K562 (cell line): ENCODE measurements at regions not wholly inside any gene's neighbourhood (a gene's known extent, or its start where the extent isn't known, plus 50 kb on each side); places are given as distances from the start of the nearest gene placed in this dataset.

Experiments
- ATAC-seq: fragments of 200-7000 bp; cut with Tn5 transposase; 3 replicates; pipeline ENCODE4 v1.9.1; 2020; ENCODE audit warnings: moderate library complexity
- BruUV-seq: library from RNA; stranded (reverse); fragments of 400-500 nt; replicated peaks from 2 replicates; lab custom pipeline; 2021; lab: Mats Ljungman, UMichigan
- CTCF ChIA-PET: fragments of 300-600 bp; formaldehyde crosslinking; extraction: SDS; loops from one replicate; lab custom pipeline; 2021; ENCODE audit warnings: low intra/inter-chr PET ratio; lab: Yijun Ruan, JAX
- POLR2A ChIA-PET: fragments of 300-600, 350-650 bp; sonication (Branson Sonifier 250); formaldehyde crosslinking; extraction: SDS; loops from one replicate; lab custom pipeline; 2021; ENCODE audit warnings: antibody characterized with exemption, inconsistent platforms; lab: Yijun Ruan, JAX
- DNase-seq, 4 experiments: peaks; one replicate each; pipeline versions ENCODE4 v3.0.0 to v3.0.0-alpha.2; 2011 to 2018; ENCODE audit warnings: low spot score in 3 of 4, mixed read lengths in 3 of 4; ENCODE audit errors: extremely low read depth in 1 of 4
- FAIRE-seq: peaks from 2 replicates; lab custom pipeline; 2011; peaks lifted over from hg19 to GRCh38; lab: Jason Lieb, UNC
- H2AFZ ChIP-seq: 2 replicates; pipeline ENCODE4 v1.6.0; 2011; ENCODE audit warnings: low read depth, low read length, control low read depth, inconsistent platforms
- H3K27ac ChIP-seq: fragments of 200-600 bp; 3 replicates; pipeline ENCODE4 v1.8.0; 2011; ENCODE audit warnings: low read depth, mild to moderate bottlenecking, control low read depth, inconsistent platforms, low read length, moderate library complexity, mixed read lengths; ENCODE audit errors: extremely low read depth
- H3K27me3 ChIP-seq, 2 experiments: fragments of 300-600 bp in 1 of 2; 2 replicates in 1 of 2; 3 replicates in 1 of 2; pipeline versions ENCODE4 v1.6.0 to v1.8.0; 2011; ENCODE audit warnings: inconsistent platforms in 2 of 2, low read length in 2 of 2, mild to moderate bottlenecking in 1 of 2, mixed read lengths in 1 of 2, moderate library complexity in 1 of 2; ENCODE audit not compliant: control insufficient read depth in 2 of 2, insufficient read depth in 2 of 2
- H3K36me3 ChIP-seq: fragments of 300-600 bp; 3 replicates; pipeline ENCODE4 v1.8.0; 2011; ENCODE audit warnings: mild to moderate bottlenecking, low read length, inconsistent platforms; ENCODE audit not compliant: control insufficient read depth, insufficient read depth
- H3K4me1 ChIP-seq, 2 experiments: fragments of 200-600 bp in 1 of 2; replicated peaks in 1 of 2; 2 replicates in 1 of 2; 3 replicates in 1 of 2; pipeline versions ENCODE4 v1.5.1 to v1.8.0; 2011; ENCODE audit warnings: inconsistent platforms in 2 of 2, low read length in 2 of 2, mild to moderate bottlenecking in 1 of 2, mixed read lengths in 1 of 2, moderate library complexity in 1 of 2; ENCODE audit not compliant: control insufficient read depth in 2 of 2, insufficient read depth in 2 of 2
- H3K4me2 ChIP-seq: 2 replicates; pipeline ENCODE4 v1.6.1; 2011; ENCODE audit warnings: low read length, control low read depth, inconsistent platforms, mixed read lengths; ENCODE audit not compliant: insufficient read depth
- H3K4me3 ChIP-seq: fragments of 200-600 bp; sonication (generic), shearing (Covaris generic); 2 replicates; pipeline ENCODE4 v1.5.1; 2016; ENCODE audit warnings: control low read depth, inconsistent platforms
- H3K79me2 ChIP-seq: fragments of 200-600 bp; 3 replicates; pipeline ENCODE4 v1.8.0; 2011; ENCODE audit warnings: low read length, inconsistent platforms; ENCODE audit not compliant: control insufficient read depth, insufficient read depth
- H3K9ac ChIP-seq, 2 experiments: 2 replicates each; pipeline versions ENCODE4 v1.6.0 to v1.6.1; 2011; ENCODE audit warnings: low read depth in 2 of 2, low read length in 2 of 2, control low read depth in 1 of 2, inconsistent platforms in 1 of 2, mild to moderate bottlenecking in 1 of 2, mixed read lengths in 1 of 2; ENCODE audit not compliant: insufficient read depth in 1 of 2
- H3K9me1 ChIP-seq: one replicate; pipeline ENCODE4 v1.6.0; 2011; ENCODE audit warnings: inconsistent platforms, mild to moderate bottlenecking, low read length, moderate library complexity; ENCODE audit not compliant: control insufficient read depth, insufficient read depth
- H3K9me3 ChIP-seq: replicated peaks from 2 replicates; pipeline ENCODE4 v1.5.1; 2011; ENCODE audit warnings: low read depth, low read length, inconsistent platforms; ENCODE audit not compliant: control insufficient read depth, insufficient read depth
- H4K20me1 ChIP-seq: replicated peaks from 2 replicates; pipeline ENCODE4 v1.6.1; 2011; ENCODE audit warnings: low read length, inconsistent platforms, mixed read lengths; ENCODE audit not compliant: control insufficient read depth, insufficient read depth
- ARNT ChIP-seq, 2 experiments: fragments of 450-650 bp; IDR thresholded peaks; 2 replicates each; pipeline ENCODE4 v1.6.1; 2016; ENCODE audit warnings: mild to moderate bottlenecking in 1 of 2
- HIVEP1 ChIP-seq: fragments of 250-450 bp; sonication (Bioruptor Pico); IDR thresholded peaks from 2 replicates; pipeline ENCODE4 v1.4.0; 2020; ENCODE audit warnings: mild to moderate bottlenecking
- MAZ ChIP-seq, 2 experiments: fragments of 450-650 bp in 1 of 2; sonication (generic) in 1 of 2; formaldehyde crosslinking; IDR thresholded peaks in 1 of 2; conservative IDR thresholded peaks in 1 of 2; 2 replicates each; pipeline versions ENCODE4 v1.4.0 to v1.5.0; 2020; ENCODE audit warnings: mild to moderate bottlenecking in 1 of 2, missing genetic modification reagents in 1 of 2
- MEF2D ChIP-seq: conservative IDR thresholded peaks from 2 replicates; pipeline ENCODE4 v1.6.1; 2016; ENCODE audit warnings: low read depth, missing genetic modification characterization, missing compliant biosample characterization
- NUFIP1 ChIP-seq: fragments of 450-650 bp; IDR thresholded peaks from 2 replicates; pipeline ENCODE4 v1.6.1; 2018; ENCODE audit not compliant: partially characterized antibody
- SLC30A9 ChIP-seq: fragments of 250-450 bp; sonication (Bioruptor Pico); IDR thresholded peaks from 2 replicates; pipeline ENCODE4 v1.8.0; 2022; ENCODE audit warnings: mild to moderate bottlenecking, moderate library complexity
- SP2 ChIP-seq: IDR thresholded peaks from 2 replicates; pipeline ENCODE4 v1.6.1; 2011; ENCODE audit warnings: mild to moderate bottlenecking, low read depth, low read length, moderate library complexity; ENCODE audit not compliant: poor library complexity, severe bottlenecking; ENCODE audit errors: extremely low read depth
- YBX1 ChIP-seq: fragments of 450-650 bp; IDR thresholded peaks from 2 replicates; pipeline ENCODE4 v1.7.1; 2016; ENCODE audit warnings: mild to moderate bottlenecking
- ZNF407 ChIP-seq: fragments of 450-650 bp; IDR thresholded peaks from 2 replicates; pipeline ENCODE4 v1.6.1; 2016; ENCODE audit warnings: low read depth
- ZNF830 ChIP-seq: fragments of 250-450 bp; sonication (Bioruptor Pico); IDR thresholded peaks from 2 replicates; pipeline ENCODE4 v1.5.0; 2021; ENCODE audit warnings: mild to moderate bottlenecking
- WGBS: fragments of 100-300 bp; shearing (Covaris generic); methylation state at CpG from one replicate; pipeline ENCODE4 v1.1.6; 2016; ENCODE audit warnings: low coverage, mixed read lengths; ENCODE audit not compliant: insufficient coverage; ENCODE audit errors: missing lambda C conversion rate; 5-methylcytosine and 5-hydroxymethylcytosine counted together
- in situ Hi-C: fragments of 300-500 bp; cut with MboI; formaldehyde crosslinking; loops from 4 replicates; pipeline ENCODE4 v1.15.0; 2018; ENCODE audit warnings: inconsistent platforms, mixed read lengths
- intact Hi-C: fragments of 100-400 bp; cut with micrococcal nuclease; formaldehyde crosslinking; loops from 2 replicates; pipeline ENCODE4 v1.14.2; 2022

GRCh38 chr14:76676539-76676938, 84.7 kb upstream of the VASH1 start:
- FAIRE-seq (no peak), DNase-seq (no peak)
- no TSS peak for BruUV-seq
- Histone ChIP-seq H3K4me3 (no peak overlapping the region), H3K36me3 (no peaks in the 10 kb centered on the region), H3K9ac (no peak overlapping the region), H3K9me3 (no peaks in the 10 kb centered on the region), H3K4me2 (no peak overlapping the region), H2AFZ (no peak overlapping the region), H3K27me3 (peaks cover 4 to 17% of the 10 kb centered on the region in 2 experiments; a peak in 3 of 5 replicates), H3K9me1 (no peaks in the 10 kb centered on the region), H3K27ac (no peak overlapping the region), H3K4me1 (no peaks in the 10 kb centered on the region)
- ChIA-PET POLR2A (no interaction called here), CTCF (no interaction called here)
- in situ Hi-C loops, result no loop called here
- 0% methylated on average over 5 of the region's 5 CpGs for WGBS
- intact Hi-C loops, result no loop called here
- TF ChIP-seq HIVEP1 (no peak), MAZ (CRISPR knock-in tag; conservative IDR thresholded peaks at IDR 0.05 in 1 of 2, IDR thresholded peaks at IDR 0.05 in 1 of 2) (no peak), ARNT (IDR thresholded peaks at IDR 0.05) (no peak), NUFIP1 (no peak), SP2 (no peak), ZNF407 (no peak), ZNF830 (CRISPR knock-in tag) (no peak), YBX1 (no peak), SLC30A9 (no peak), MEF2D (tag) (no peak)
- TF ChIP-seq, all 486 proteins: peak for 0
- no peaks in the 10 kb centered on the region for H3K79me2 ChIP-seq
- ATAC-seq, result no peak
- H4K20me1 ChIP-seq, result no peaks in the 10 kb centered on the region
